ENCODE measurements at regions not wholly inside any gene's neighbourhood (a gene's known extent, or its start where the extent isn't known, plus 50 kb on each side); places are given as distances from the start of the nearest gene placed in this dataset.
"Not testable (repeated sequence)": the region's sequence is repeated elsewhere in the genome, so short reads cannot be mapped to it uniquely, and the experiment has no call there.

GRCh38 chrX:104376937-104377336, 122.2 kb upstream of the ESX1 start:
- no peak overlapping the region for H3K4me3 Mint-ChIP-seq

GRCh38 chrX:104372547-104372946, 117.8 kb upstream of the ESX1 start:
- WGBS, 2 experiments (ENCODE audit: insufficient coverage in 1 of 2, insufficient read length in 1 of 2): 88 to 100% methylated on average over 1 of the region's 1 CpG
- H3K27me3 ChIP-seq (ENCODE audit: control insufficient read depth, insufficient read depth, low read length, poor library complexity, severe bottlenecking): no peaks in the 10 kb centered on the region
- H3K4me1 ChIP-seq (ENCODE audit: control insufficient read depth, insufficient read depth, low read length): no peaks in the 10 kb centered on the region
- Mint-ChIP-seq H3K27me3 (ENCODE audit: insufficient read depth) (no peaks in the 10 kb centered on the region), H3K36me3 (ENCODE audit: low read depth) (no peaks in the 10 kb centered on the region), H3K4me3 (no peak overlapping the region), H3K27ac (no peak overlapping the region), H3K9me3 (peaks cover 36% of the 10 kb centered on the region), H3K4me1 (no peaks in the 10 kb centered on the region)
- TF ChIP-seq CTCF (conservative IDR thresholded peaks at IDR 0.05): no peak
- DNase-seq: no peak
- no peaks in the 10 kb centered on the region for H3K36me3 ChIP-seq (ENCODE audit: control insufficient read depth, insufficient read depth, low read length)
- H3K4me3 ChIP-seq (ENCODE audit: low read length): no peak overlapping the region
- no peaks in the 10 kb centered on the region for H3K9me3 ChIP-seq (ENCODE audit: control insufficient read depth, low read length)
- no peak overlapping the region for H3K27ac ChIP-seq (ENCODE audit: low read depth, low read length)
- H3K9ac ChIP-seq (ENCODE audit: extremely low read depth, low read length, poor library complexity, severe bottlenecking): no peak overlapping the region

More at GRCh38 chrX:104376937-104377336, 122.2 kb upstream of the ESX1 start:
- H3K9ac ChIP-seq (ENCODE audit: extremely low read depth, low read length, poor library complexity, severe bottlenecking): no peak overlapping the region
- no peaks in the 10 kb centered on the region for H3K36me3 ChIP-seq (ENCODE audit: control insufficient read depth, insufficient read depth, low read length)
- H3K4me3 ChIP-seq (ENCODE audit: low read length): no peak overlapping the region
- Mint-ChIP-seq H3K27me3 (ENCODE audit: insufficient read depth) (no peaks in the 10 kb centered on the region), H3K4me1 (no peaks in the 10 kb centered on the region), H3K27ac (no peak overlapping the region), H3K9me3 (peaks cover 42% of the 10 kb centered on the region), H3K36me3 (ENCODE audit: low read depth) (no peaks in the 10 kb centered on the region)
- DNase-seq: no peak
- no peaks in the 10 kb centered on the region for H3K4me1 ChIP-seq (ENCODE audit: control insufficient read depth, insufficient read depth, low read length)
- 83 to 100% methylated on average over 1 to 2 of the region's 2 CpGs for WGBS, 2 experiments (ENCODE audit: insufficient coverage in 1 of 2, insufficient read length in 1 of 2)
- TF ChIP-seq CTCF (conservative IDR thresholded peaks at IDR 0.05): no peak
- no peak overlapping the region for H3K27ac ChIP-seq (ENCODE audit: low read depth, low read length)
- no peaks in the 10 kb centered on the region for H3K9me3 ChIP-seq (ENCODE audit: control insufficient read depth, low read length)
- peaks cover 7% of the 10 kb centered on the region for H3K27me3 ChIP-seq (ENCODE audit: control insufficient read depth, insufficient read depth, low read length, poor library complexity, severe bottlenecking)

GRCh38 chrX:104370089-104370488, 115.4 kb upstream of the ESX1 start:
- WGBS, 2 experiments (ENCODE audit: insufficient coverage in 1 of 2, insufficient read length in 1 of 2): 80% methylated on average over 2 of the region's 2 CpGs; no CpG with 5 or more reads in 1 of the 2 experiments

GRCh38 chrX:104360774-104361173, 106.0 kb upstream of the ESX1 start:
- peaks cover 55% of the 10 kb centered on the region for H3K9me3 Mint-ChIP-seq
- H3K4me1 ChIP-seq (ENCODE audit: control insufficient read depth, insufficient read depth, low read length); H3K4me3 Mint-ChIP-seq; H3K36me3 ChIP-seq (ENCODE audit: control insufficient read depth, insufficient read depth, low read length); H3K36me3 Mint-ChIP-seq (ENCODE audit: low read depth); H3K27ac ChIP-seq (ENCODE audit: low read depth, low read length); H3K27ac Mint-ChIP-seq; DNase-seq; H3K27me3 ChIP-seq (ENCODE audit: control insufficient read depth, insufficient read depth, low read length, poor library complexity, severe bottlenecking); H3K4me3 ChIP-seq (ENCODE audit: low read length); H3K9me3 ChIP-seq (ENCODE audit: control insufficient read depth, low read length); H3K27me3 Mint-ChIP-seq (ENCODE audit: insufficient read depth); H3K4me1 Mint-ChIP-seq; H3K9ac ChIP-seq (ENCODE audit: extremely low read depth, low read length, poor library complexity, severe bottlenecking): not testable (repeated sequence)
- WGBS, 2 experiments (ENCODE audit: insufficient coverage in 1 of 2, insufficient read length in 1 of 2): 80 to 100% methylated on average over 1 to 2 of the region's 2 CpGs

More at GRCh38 chrX:104370089-104370488, 115.4 kb upstream of the ESX1 start:
- Histone ChIP-seq H3K27ac (ENCODE audit: low read depth, low read length) (no peak overlapping the region), H3K36me3 (ENCODE audit: control insufficient read depth, insufficient read depth, low read length) (no peaks in the 10 kb centered on the region), H3K4me1 (ENCODE audit: control insufficient read depth, insufficient read depth, low read length) (no peaks in the 10 kb centered on the region), H3K9ac (ENCODE audit: extremely low read depth, low read length, poor library complexity, severe bottlenecking) (no peak overlapping the region), H3K27me3 (ENCODE audit: control insufficient read depth, insufficient read depth, low read length, poor library complexity, severe bottlenecking) (no peaks in the 10 kb centered on the region), H3K9me3 (ENCODE audit: control insufficient read depth, low read length) (no peaks in the 10 kb centered on the region), H3K4me3 (ENCODE audit: low read length) (no peak overlapping the region)
- Mint-ChIP-seq H3K36me3 (ENCODE audit: low read depth) (no peaks in the 10 kb centered on the region), H3K4me3 (no peak overlapping the region), H3K4me1 (no peaks in the 10 kb centered on the region), H3K27ac (no peak overlapping the region), H3K27me3 (ENCODE audit: insufficient read depth) (no peaks in the 10 kb centered on the region), H3K9me3 (peaks cover 34% of the 10 kb centered on the region)
- TF ChIP-seq CTCF (conservative IDR thresholded peaks at IDR 0.05): peak; percentile 59
- DNase-seq: peak; percentile 64
